Dermis microvascular lymphatic vessel endothelial cell (primary cell): ENCODE measurements at regions not wholly inside any gene's neighbourhood (a gene's known extent, or its start where the extent isn't known, plus 50 kb on each side); places are given as distances from the start of the nearest gene placed in this dataset.
"Not testable (repeated sequence)": the region's sequence is repeated elsewhere in the genome, so short reads cannot be mapped to it uniquely, and the experiment has no call there.

ENCODE experiments used
- DNase-seq, 2 donors: peaks; one replicate each; pipeline versions ENCODE4 v3.0.0 to v3.0.0-alpha.2; 2010; ENCODE audit warnings: low read depth in 2 of 2

DNA sequence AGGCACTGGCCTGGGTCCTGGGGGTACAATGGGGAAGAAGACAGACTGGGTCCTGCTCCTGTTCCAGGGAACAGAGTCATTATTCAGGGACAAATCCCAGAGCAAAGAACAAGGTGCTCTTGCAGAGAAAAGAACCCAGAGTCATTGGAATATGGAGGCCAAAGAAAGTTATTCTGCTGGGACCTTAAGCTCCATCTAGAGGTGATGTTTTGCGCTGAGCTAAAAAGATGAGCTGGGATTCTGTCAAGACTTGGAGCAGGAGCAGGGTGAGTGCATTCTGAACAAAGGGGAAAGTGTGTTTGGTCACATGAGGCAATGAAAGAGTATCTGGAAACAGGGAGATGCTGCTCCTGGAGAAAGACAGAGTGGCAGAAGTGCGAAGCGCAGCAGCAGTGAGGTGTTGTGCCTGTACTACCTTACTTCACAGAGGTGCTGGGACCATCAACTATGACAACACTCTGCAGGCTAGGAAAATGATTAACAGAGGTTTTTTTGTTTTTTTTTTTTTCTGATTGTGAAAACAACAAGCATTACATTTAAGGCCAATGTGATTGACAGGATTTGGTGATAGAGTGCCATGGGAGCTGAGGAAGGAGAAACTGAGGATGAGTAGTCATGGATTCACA lies 95.3 kb upstream of the TNFSF11 start:
- peak; percentile 14 to 22 for DNase-seq

DNA sequence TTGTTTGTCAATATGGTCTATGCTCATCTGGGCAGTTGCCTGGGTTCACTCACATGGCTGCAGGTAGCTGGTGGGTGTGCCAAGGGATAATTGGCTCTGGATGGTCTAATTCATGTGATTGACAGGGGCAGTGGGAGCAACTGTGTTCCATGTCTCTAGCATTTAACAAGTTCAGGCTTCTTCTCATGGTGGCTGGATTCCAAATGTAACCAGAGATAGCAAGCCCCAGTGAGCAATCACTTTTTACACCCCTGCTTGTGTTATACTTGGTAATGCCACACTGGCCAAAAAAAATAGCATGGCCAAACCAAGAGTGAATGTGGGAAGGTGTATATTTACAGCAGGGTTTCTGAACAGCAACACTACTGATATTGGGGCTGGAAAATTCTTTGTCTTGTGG lies 89.6 kb upstream of the TNFSF11 start:
- peak in 1 of 2 donors; percentile 17 for DNase-seq

DNA sequence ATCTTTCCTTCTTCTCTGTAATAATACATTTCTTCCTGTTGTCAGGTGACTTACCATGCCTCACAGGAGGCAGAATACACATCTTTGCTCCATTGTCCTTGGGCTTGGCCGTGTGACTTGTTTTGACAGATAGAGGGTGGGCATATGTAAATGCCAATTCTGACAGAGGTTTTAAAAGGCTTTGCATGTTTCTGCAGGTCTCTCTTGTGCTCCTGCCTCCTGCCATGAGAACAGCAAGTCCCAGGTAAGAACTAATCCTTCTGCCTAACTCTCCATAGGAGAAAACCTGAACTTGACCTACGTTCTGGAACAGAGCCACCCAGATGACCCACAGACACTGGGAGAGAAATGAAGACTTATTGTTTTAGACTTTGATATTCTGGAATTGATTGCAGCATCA lies 88.7 kb upstream of the TNFSF11 start:
- DNase-seq, result no peak

DNA sequence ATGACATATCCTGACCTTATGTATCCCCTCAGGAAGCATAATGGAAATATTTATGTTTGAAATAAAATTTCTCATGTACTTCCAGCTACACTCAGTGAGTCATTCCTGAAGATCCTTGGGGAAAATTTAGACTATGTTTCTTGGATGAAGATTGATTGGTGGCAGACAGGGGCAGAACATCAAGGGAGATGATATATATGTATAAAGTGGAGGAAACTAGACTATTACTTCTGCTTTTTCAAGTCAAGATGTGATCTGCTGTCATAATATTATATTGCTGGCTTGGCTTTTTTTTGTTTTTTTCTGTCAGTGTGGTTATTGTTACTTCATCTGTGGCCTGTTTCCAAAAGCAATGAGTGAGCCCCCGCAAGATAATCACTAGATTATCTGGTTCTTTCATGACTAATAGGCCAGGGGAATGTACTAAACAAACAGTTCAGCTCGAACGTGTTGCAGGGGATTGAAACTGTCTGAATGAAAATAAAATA lies 87.2 kb upstream of the TNFSF11 start:
- peak; percentile 24 to 89 for DNase-seq

DNA sequence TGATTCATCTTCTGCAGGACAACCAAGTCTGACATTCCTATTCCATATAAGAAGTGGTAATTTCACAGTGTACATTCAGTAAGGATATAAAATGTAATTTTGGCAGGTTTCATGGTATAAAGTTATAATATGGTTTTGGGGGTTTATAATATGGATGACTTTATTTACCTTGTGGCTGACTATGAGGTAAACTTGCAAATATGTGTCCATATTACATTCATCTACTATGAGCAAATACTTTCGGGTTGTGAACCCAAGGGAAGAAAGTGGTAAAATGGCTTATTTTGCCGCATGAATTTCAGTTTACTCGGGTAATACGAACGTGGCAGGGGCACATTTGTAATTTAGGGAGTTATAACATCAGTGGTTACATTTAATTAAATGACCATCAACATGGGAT lies 86.7 kb upstream of the TNFSF11 start:
- DNase-seq, result no peak

DNA sequence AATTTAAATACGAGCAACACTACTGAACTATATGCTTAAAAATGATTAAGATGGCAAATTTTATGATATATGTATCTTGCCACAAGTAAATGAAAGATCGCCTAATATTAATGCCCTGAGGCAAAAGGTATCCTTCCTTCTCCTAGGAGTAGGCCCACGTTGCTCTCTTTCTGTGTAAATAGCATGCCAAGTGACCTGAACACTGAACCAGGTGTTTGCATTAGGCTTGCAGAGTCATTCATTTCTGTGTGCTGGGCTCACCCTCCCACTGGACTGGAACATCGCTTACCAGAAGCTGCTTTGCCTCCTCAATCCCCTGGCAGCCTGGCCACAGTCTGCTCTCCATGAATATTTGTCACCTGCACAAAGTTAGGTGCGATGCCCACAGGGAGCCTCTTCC lies 83.3 kb upstream of the TNFSF11 start:
- DNase-seq, result no peak

DNA sequence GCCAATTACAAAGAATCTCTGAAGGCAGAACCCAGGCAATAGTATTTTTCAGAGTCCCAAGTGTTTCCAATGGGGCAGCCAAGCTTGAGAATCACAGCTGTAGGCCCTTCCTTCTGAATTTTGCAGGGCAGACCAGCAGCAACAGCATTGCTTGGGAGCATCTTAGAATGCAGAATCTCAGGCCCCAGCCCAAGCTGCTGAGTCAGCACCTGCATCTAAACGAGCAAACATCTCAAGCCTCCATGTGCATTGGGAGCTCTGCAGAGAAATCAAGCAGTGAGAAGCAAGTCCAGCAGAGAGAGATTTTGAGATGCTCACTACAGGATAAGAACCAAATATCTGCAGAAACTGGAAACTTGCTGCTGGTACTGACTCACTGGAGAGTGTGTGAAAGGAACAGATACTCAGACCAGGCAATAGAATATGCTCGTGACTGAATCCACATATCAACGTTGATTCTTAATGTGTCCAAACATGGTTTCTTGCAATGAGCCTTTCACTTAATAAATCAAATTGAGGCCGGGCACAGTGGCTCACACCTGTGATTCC lies 81.5 kb upstream of the TNFSF11 start:
- no peak for DNase-seq

GRCh38 chr13:42494157-42494556 lies 79.8 kb upstream of the TNFSF11 start:
- DNase-seq, result peak in 1 of 2 donors; percentile 25

- DNase-seq, result no peak
Observed at GRCh38 chr13:42495255-42495654, 78.7 kb upstream of the TNFSF11 start.

- DNase-seq, result no peak
Observed at GRCh38 chr13:42495751-42496150, 78.2 kb upstream of the TNFSF11 start.

DNA sequence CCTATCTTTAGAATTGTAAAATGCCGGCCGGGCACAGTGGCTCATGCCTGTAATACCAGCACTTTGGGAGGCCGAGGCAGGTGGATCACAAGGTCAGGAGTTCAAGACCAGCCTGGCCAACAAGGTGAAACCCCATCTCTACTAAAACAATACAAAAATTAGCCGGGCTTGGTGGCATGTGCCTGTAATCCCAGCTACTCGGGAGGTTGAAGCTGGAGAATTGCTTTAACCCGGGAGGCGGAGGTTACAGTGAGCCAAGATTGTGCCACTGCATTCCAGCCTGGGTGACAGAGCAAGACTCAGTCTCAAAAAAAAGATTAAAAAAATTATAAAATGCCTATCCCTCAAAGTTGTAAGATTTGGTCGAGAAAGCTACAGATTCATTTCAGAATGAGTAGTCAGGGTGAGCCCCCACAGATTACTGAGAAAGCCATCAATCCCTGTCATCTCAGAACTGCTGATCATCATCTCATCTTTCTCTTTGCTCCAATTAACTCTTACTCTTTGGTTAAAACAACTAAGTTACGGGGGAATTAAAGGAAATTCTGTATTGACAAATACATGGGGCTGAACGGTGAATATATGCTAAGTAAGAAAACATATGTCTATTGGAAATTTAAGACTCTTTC lies 76.9 kb upstream of the TNFSF11 start:
- DNase-seq, result not testable (repeated sequence)

DNA sequence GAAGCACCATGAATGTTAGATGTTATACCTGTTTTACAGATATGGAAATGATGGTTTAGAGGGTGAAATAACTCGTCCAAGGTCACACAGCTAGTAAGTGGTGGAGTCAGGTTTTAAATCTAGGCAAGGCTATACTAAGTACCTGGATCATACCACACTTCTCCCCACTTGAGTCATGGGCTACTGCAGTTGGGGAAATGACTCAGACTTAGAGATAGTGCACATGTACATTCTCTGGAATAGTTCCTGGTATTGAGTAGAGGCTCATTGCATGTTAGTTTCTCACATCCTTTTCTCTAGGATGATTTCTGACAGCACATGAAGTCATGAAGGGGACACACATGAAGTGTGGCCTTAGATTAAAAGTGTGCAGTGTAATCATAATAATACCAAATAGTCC lies 76.2 kb upstream of the TNFSF11 start:
- DNase-seq, result peak; percentile 12 to 88

DNA sequence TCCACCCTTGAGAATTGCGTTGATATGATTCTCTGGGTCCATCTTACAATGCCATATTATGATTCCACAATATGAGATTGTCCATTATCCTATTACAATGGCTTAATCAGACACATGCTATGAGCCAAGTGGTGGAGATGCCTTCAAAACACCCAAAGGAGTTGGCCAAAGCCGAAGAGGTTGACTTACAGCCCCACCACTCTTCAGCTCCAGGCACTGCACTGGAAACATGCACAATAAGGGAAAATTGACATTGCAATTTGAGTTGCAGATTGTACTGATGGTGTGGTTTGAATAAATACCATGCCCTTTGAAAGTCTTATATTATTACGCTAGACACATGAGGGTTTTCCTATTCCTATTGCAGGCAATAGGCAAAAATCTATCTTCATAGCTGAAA lies 75.4 kb upstream of the TNFSF11 start:
- DNase-seq, result no peak
